ENCODE measurements at regions not wholly inside any gene's neighbourhood (a gene's known extent, or its start where the extent isn't known, plus 50 kb on each side); places are given as distances from the start of the nearest gene placed in this dataset.

- peaks cover 5% of the 10 kb centered on the region for H3K27me3 Mint-ChIP-seq (ENCODE audit: unreplicated experiment)
- DNase-seq (ENCODE audit: extremely low spot score, unreplicated experiment), result no peak
- H3K27ac Mint-ChIP-seq (ENCODE audit: unreplicated experiment), result no peak overlapping the region
- no peak for TF ChIP-seq CTCF (IDR thresholded peaks at IDR 0.05)
- no peaks in the 10 kb centered on the region for H3K36me3 Mint-ChIP-seq (ENCODE audit: unreplicated experiment)
- no peak overlapping the region for H3K4me3 Mint-ChIP-seq (ENCODE audit: unreplicated experiment)
- H3K9me3 Mint-ChIP-seq (ENCODE audit: unreplicated experiment), result no peaks in the 10 kb centered on the region
- peaks cover 13% of the 10 kb centered on the region for H3K4me1 Mint-ChIP-seq (ENCODE audit: unreplicated experiment)
Observed at GRCh38 chr3:181794011-181794790, 82.5 kb downstream of the SOX2 start.

GRCh38 chr3:181796641-181797040, 84.9 kb downstream of the SOX2 start:
- Mint-ChIP-seq H3K9me3 (ENCODE audit: unreplicated experiment) (no peaks in the 10 kb centered on the region), H3K36me3 (ENCODE audit: unreplicated experiment) (no peaks in the 10 kb centered on the region), H3K4me1 (ENCODE audit: unreplicated experiment) (peaks cover 3% of the 10 kb centered on the region), H3K27ac (ENCODE audit: unreplicated experiment) (no peak overlapping the region), H3K27me3 (ENCODE audit: unreplicated experiment) (peaks cover 5% of the 10 kb centered on the region), H3K4me3 (ENCODE audit: unreplicated experiment) (no peak overlapping the region)
- no peak for DNase-seq (ENCODE audit: extremely low spot score, unreplicated experiment)
- no peak for TF ChIP-seq CTCF (IDR thresholded peaks at IDR 0.05)

GRCh38 chr3:181797431-181797830, 85.7 kb downstream of the SOX2 start:
- H3K27ac Mint-ChIP-seq (ENCODE audit: unreplicated experiment), result no peak overlapping the region
- DNase-seq (ENCODE audit: extremely low spot score, unreplicated experiment), result no peak
- no peaks in the 10 kb centered on the region for H3K36me3 Mint-ChIP-seq (ENCODE audit: unreplicated experiment)
- no peaks in the 10 kb centered on the region for H3K9me3 Mint-ChIP-seq (ENCODE audit: unreplicated experiment)
- no peaks in the 10 kb centered on the region for H3K4me1 Mint-ChIP-seq (ENCODE audit: unreplicated experiment)
- H3K27me3 Mint-ChIP-seq (ENCODE audit: unreplicated experiment), result peaks cover 5% of the 10 kb centered on the region
- no peak for TF ChIP-seq CTCF (IDR thresholded peaks at IDR 0.05)
- no peak overlapping the region for H3K4me3 Mint-ChIP-seq (ENCODE audit: unreplicated experiment)

- Mint-ChIP-seq H3K27me3 (ENCODE audit: unreplicated experiment) (no peaks in the 10 kb centered on the region), H3K4me1 (ENCODE audit: unreplicated experiment) (no peaks in the 10 kb centered on the region), H3K4me3 (ENCODE audit: unreplicated experiment) (no peak overlapping the region), H3K27ac (ENCODE audit: unreplicated experiment) (no peak overlapping the region), H3K36me3 (ENCODE audit: unreplicated experiment) (no peaks in the 10 kb centered on the region), H3K9me3 (ENCODE audit: unreplicated experiment) (no peaks in the 10 kb centered on the region)
- TF ChIP-seq CTCF (IDR thresholded peaks at IDR 0.05), result no peak
- no peak for DNase-seq (ENCODE audit: extremely low spot score, unreplicated experiment)
Observed at GRCh38 chr3:181805703-181806102, 94.0 kb downstream of the SOX2 start.

GRCh38 chr3:181808053-181808452, 96.3 kb downstream of the SOX2 start:
- no peak for TF ChIP-seq CTCF (IDR thresholded peaks at IDR 0.05)
- H3K36me3 Mint-ChIP-seq (ENCODE audit: unreplicated experiment), result no peaks in the 10 kb centered on the region
- no peak for DNase-seq (ENCODE audit: extremely low spot score, unreplicated experiment)
- H3K4me1 Mint-ChIP-seq (ENCODE audit: unreplicated experiment), result no peaks in the 10 kb centered on the region
- H3K27ac Mint-ChIP-seq (ENCODE audit: unreplicated experiment), result no peak overlapping the region
- no peak overlapping the region for H3K4me3 Mint-ChIP-seq (ENCODE audit: unreplicated experiment)
- no peaks in the 10 kb centered on the region for H3K27me3 Mint-ChIP-seq (ENCODE audit: unreplicated experiment)
- no peaks in the 10 kb centered on the region for H3K9me3 Mint-ChIP-seq (ENCODE audit: unreplicated experiment)

All from osteocyte (in vitro differentiated cells).